ENCODE measurements at regions not wholly inside any gene's neighbourhood (a gene's known extent, or its start where the extent isn't known, plus 50 kb on each side); places are given as distances from the start of the nearest gene placed in this dataset.

GRCh38 chr15:39208187-39208586, 372.7 kb upstream of the THBS1 start:
- no peaks in the 10 kb centered on the region for H3K27me3 ChIP-seq (ENCODE audit: control insufficient read depth in 1 of 2, insufficient read depth in 2 of 2, low read length in 2 of 2)
- no peaks in the 10 kb centered on the region for H3K36me3 ChIP-seq (ENCODE audit: insufficient read depth, low read length)
- no peaks in the 10 kb centered on the region for H3K9me3 ChIP-seq (ENCODE audit: low read length)
- no peak overlapping the region for H3K27ac ChIP-seq (ENCODE audit: low read depth, low read length)
- H3K9ac ChIP-seq (ENCODE audit: low read length), result no peak overlapping the region
- H3K4me3 ChIP-seq (ENCODE audit: low read depth in 1 of 2, low read length in 2 of 2), result no peak overlapping the region
- H3K4me1 ChIP-seq (ENCODE audit: insufficient read depth, low read length), result peaks cover 1% of the 10 kb centered on the region

DNA sequence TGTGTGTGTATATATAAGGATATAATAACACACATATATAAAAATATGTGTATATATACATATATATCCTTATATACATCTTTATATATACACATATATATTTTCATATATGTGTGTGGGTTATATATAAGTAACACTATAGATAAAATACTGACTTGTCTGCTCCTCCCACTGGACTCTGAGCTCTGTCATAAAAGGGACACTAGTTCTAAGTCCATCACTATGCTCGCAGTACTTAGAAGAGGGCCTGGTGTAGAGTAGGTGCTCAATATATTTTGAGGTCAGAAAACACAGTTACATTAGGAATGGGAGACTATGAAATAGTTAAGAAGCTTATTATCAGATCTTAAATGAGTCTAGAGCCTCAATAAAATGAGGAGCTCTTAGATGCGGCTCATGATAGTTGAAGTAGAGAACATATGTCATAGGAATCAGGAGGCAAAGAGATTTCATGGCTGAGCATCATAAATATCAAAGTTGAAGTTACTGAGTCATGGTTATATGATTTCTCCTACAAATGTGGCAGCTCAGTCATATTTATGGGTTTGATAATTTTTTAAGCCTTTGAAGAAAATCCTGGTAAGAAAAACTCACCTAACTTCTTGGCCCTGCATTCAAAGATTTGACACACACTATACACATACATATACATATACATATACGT, 371.2 kb upstream of the THBS1 start:
- Histone ChIP-seq H3K36me3 (ENCODE audit: insufficient read depth, low read length) (no peaks in the 10 kb centered on the region), H3K4me1 (ENCODE audit: insufficient read depth, low read length) (peaks cover 7% of the 10 kb centered on the region)

GRCh38 chr15:39211108-39211979, 369.5 kb upstream of the THBS1 start:
- no peak overlapping the region for H3K9ac ChIP-seq (ENCODE audit: low read length)
- H3K27me3 ChIP-seq (ENCODE audit: control insufficient read depth in 1 of 2, insufficient read depth in 2 of 2, low read length in 2 of 2), result no peaks in the 10 kb centered on the region
- H3K4me1 ChIP-seq (ENCODE audit: insufficient read depth, low read length), result peaks cover 7% of the 10 kb centered on the region
- H3K36me3 ChIP-seq (ENCODE audit: insufficient read depth, low read length), result no peaks in the 10 kb centered on the region
- no peaks in the 10 kb centered on the region for H3K9me3 ChIP-seq (ENCODE audit: low read length)
- H3K27ac ChIP-seq (ENCODE audit: low read depth, low read length), result no peak overlapping the region
- no peak overlapping the region for H3K4me3 ChIP-seq (ENCODE audit: low read depth in 1 of 2, low read length in 2 of 2)

More for the DNA sequence above, 371.2 kb upstream of the THBS1 start:
- Histone ChIP-seq H3K27me3 (ENCODE audit: control insufficient read depth in 1 of 2, insufficient read depth in 2 of 2, low read length in 2 of 2) (no peaks in the 10 kb centered on the region), H3K4me3 (ENCODE audit: low read depth in 1 of 2, low read length in 2 of 2) (no peak overlapping the region), H3K27ac (ENCODE audit: low read depth, low read length) (no peak overlapping the region), H3K9ac (ENCODE audit: low read length) (no peak overlapping the region), H3K9me3 (ENCODE audit: low read length) (no peaks in the 10 kb centered on the region)

DNA sequence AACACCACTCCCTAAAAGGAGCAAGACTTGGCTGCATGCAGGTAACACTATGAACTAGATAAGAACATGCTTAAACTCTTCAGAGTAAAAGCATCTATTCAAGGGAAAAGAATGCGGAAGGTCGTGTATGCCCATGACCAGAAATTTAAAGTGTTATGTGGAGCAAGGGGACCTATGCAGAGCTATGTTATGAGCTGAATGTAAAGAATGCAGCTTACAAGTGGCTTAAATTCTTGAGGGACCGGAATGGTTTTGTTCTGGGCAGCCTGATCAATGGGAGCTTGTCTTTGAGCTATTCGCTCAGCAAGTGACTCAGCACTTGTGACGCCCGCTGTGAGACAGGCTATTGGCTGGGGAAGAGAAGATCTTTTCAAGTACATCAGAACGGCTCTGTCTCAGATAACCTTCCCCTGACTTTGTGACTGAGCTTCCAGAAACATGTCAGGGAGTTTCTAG, 367.5 kb upstream of the THBS1 start:
- no peak overlapping the region for H3K4me3 ChIP-seq (ENCODE audit: low read depth in 1 of 2, low read length in 2 of 2)
- H3K4me1 ChIP-seq (ENCODE audit: insufficient read depth, low read length), result peaks cover 7% of the 10 kb centered on the region
- H3K36me3 ChIP-seq (ENCODE audit: insufficient read depth, low read length), result no peaks in the 10 kb centered on the region
- no peak overlapping the region for H3K9ac ChIP-seq (ENCODE audit: low read length)
- no peak overlapping the region for H3K27ac ChIP-seq (ENCODE audit: low read depth, low read length)
- no peaks in the 10 kb centered on the region for H3K27me3 ChIP-seq (ENCODE audit: control insufficient read depth in 1 of 2, insufficient read depth in 2 of 2, low read length in 2 of 2)
- no peaks in the 10 kb centered on the region for H3K9me3 ChIP-seq (ENCODE audit: low read length)

DNA sequence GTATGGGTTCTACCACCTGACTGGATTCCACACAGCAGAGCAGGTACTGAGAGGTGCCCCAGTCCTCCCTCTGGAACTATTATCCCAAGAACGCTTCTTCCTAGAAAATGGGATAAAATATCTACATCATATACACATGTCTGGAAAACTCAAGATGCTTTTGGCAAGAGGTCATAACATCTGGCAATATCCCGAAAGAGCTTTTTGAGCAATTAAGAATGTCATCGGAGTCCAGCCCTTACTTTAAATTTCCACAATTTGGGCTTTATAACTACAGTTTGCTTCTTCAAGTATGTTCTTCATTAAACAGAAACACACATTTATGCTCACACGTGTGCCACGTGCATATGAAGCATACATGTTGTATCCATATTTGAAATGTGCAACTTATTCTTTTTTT, 365.9 kb upstream of the THBS1 start:
- peaks cover 7% of the 10 kb centered on the region for H3K4me1 ChIP-seq (ENCODE audit: insufficient read depth, low read length)
- no peak overlapping the region for H3K27ac ChIP-seq (ENCODE audit: low read depth, low read length)
- no peaks in the 10 kb centered on the region for H3K9me3 ChIP-seq (ENCODE audit: low read length)

DNA sequence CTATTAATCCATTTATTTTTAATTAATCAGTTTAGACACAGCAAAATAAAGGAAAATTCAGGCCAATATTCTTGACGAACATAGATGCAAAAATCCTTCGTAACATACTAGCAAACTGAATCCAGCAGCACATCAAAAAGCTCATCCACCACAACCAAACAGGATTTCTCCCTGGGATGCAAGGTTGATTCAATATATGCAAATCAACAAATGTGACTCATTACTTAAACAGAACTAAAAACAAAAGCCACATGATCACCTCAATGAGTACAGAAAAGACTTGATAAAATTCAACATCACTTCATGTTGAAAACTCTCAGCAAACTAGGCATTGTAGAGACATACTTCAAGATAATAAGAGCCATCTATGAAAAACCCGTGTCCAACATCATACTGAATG, 364.1 kb upstream of the THBS1 start:
- Histone ChIP-seq H3K27ac (ENCODE audit: low read depth, low read length) (no peak overlapping the region), H3K4me3 (ENCODE audit: low read depth in 1 of 2, low read length in 2 of 2) (no peak overlapping the region), H3K36me3 (ENCODE audit: insufficient read depth, low read length) (no peaks in the 10 kb centered on the region), H3K9ac (ENCODE audit: low read length) (no peak overlapping the region), H3K4me1 (ENCODE audit: insufficient read depth, low read length) (peaks cover 7% of the 10 kb centered on the region), H3K27me3 (ENCODE audit: control insufficient read depth in 1 of 2, insufficient read depth in 2 of 2, low read length in 2 of 2) (no peaks in the 10 kb centered on the region), H3K9me3 (ENCODE audit: low read length) (no peaks in the 10 kb centered on the region)

More for the DNA sequence above, 365.9 kb upstream of the THBS1 start:
- no peaks in the 10 kb centered on the region for H3K36me3 ChIP-seq (ENCODE audit: insufficient read depth, low read length)
- no peaks in the 10 kb centered on the region for H3K27me3 ChIP-seq (ENCODE audit: control insufficient read depth in 1 of 2, insufficient read depth in 2 of 2, low read length in 2 of 2)
- H3K4me3 ChIP-seq (ENCODE audit: low read depth in 1 of 2, low read length in 2 of 2), result no peak overlapping the region
- H3K9ac ChIP-seq (ENCODE audit: low read length), result no peak overlapping the region

DNA sequence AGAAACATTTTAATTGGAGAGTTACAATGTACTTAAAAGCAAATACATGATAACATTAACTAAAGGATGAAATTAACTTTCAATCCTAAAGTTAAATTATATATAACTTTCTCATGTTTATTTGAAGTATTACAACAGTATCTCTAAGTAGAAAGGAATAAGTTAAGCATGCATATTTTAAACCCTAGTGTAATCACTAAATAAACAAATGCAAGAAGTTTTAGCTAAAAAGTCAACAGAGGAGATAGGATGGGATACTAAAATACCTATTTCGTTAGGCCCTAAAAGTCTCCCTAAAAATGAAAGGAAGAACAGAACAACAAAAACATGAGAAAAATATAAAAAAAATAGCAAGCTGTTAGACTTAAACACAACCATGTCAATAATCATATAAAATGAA, 361.3 kb upstream of the THBS1 start:
- H3K9ac ChIP-seq (ENCODE audit: low read length), result no peak overlapping the region
- no peak overlapping the region for H3K4me3 ChIP-seq (ENCODE audit: low read depth in 1 of 2, low read length in 2 of 2)
- H3K4me1 ChIP-seq (ENCODE audit: insufficient read depth, low read length), result no peaks in the 10 kb centered on the region
- no peaks in the 10 kb centered on the region for H3K36me3 ChIP-seq (ENCODE audit: insufficient read depth, low read length)
- no peaks in the 10 kb centered on the region for H3K9me3 ChIP-seq (ENCODE audit: low read length)
- H3K27ac ChIP-seq (ENCODE audit: low read depth, low read length), result no peak overlapping the region
- H3K27me3 ChIP-seq (ENCODE audit: control insufficient read depth in 1 of 2, insufficient read depth in 2 of 2, low read length in 2 of 2), result no peaks in the 10 kb centered on the region

DNA sequence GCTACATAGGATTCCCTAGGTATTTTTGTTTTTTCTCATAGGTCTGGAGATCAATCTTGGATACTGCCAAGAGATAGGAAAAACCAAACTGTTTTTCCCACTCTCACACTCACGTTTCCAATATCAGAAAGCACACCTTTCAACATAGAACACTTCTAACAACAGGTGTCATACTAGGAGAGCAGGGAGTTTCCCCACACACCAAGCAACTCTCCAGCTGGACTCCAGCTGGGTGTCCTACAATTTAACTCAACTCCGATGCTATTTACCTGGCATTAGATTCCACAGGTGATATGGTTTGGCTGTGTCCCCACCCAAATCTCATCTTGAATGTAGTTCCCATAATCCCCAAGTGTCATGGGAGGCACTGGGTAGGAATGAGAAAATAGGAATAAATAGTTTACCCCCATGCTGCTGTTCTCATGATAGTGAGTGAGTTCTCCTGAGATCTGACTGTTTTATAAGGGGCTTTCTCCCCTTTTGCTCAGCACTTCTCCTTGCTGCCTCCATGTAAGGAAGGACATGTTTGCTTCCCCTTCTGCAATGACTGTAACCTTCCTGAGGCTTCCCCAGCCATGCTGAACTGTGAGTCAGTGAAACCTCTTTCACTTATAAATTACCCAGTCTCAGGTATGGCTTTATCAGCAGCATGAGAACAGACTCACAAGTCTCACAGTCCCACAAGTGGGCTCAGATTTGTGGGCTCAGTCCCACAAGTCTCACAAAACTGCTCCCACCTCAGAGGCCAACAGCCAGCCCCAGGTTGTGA, 354.5 kb upstream of the THBS1 start:
- H3K4me3 ChIP-seq (ENCODE audit: low read depth in 1 of 2, low read length in 2 of 2), result no peak overlapping the region
- H3K9ac ChIP-seq (ENCODE audit: low read length), result no peak overlapping the region
- no peak overlapping the region for H3K27ac ChIP-seq (ENCODE audit: low read depth, low read length)
- no peaks in the 10 kb centered on the region for H3K27me3 ChIP-seq (ENCODE audit: control insufficient read depth in 1 of 2, insufficient read depth in 2 of 2, low read length in 2 of 2)
- H3K9me3 ChIP-seq (ENCODE audit: low read length), result no peaks in the 10 kb centered on the region
- peaks cover 15% of the 10 kb centered on the region for H3K4me1 ChIP-seq (ENCODE audit: insufficient read depth, low read length)
- H3K36me3 ChIP-seq (ENCODE audit: insufficient read depth, low read length), result no peaks in the 10 kb centered on the region

- Histone ChIP-seq H3K4me1 (ENCODE audit: insufficient read depth, low read length) (peaks cover 19% of the 10 kb centered on the region), H3K9me3 (ENCODE audit: low read length) (no peaks in the 10 kb centered on the region), H3K27me3 (ENCODE audit: control insufficient read depth in 1 of 2, insufficient read depth in 2 of 2, low read length in 2 of 2) (no peaks in the 10 kb centered on the region), H3K27ac (ENCODE audit: low read depth, low read length) (no peak overlapping the region), H3K36me3 (ENCODE audit: insufficient read depth, low read length) (no peaks in the 10 kb centered on the region), H3K4me3 (ENCODE audit: low read depth in 1 of 2, low read length in 2 of 2) (no peak overlapping the region), H3K9ac (ENCODE audit: low read length) (no peak overlapping the region)
Observed at GRCh38 chr15:39227001-39227400, 353.9 kb upstream of the THBS1 start.

GRCh38 chr15:39228889-39229288, 352.0 kb upstream of the THBS1 start:
- Histone ChIP-seq H3K27ac (ENCODE audit: low read depth, low read length) (no peak overlapping the region), H3K27me3 (ENCODE audit: control insufficient read depth in 1 of 2, insufficient read depth in 2 of 2, low read length in 2 of 2) (no peaks in the 10 kb centered on the region), H3K9me3 (ENCODE audit: low read length) (no peaks in the 10 kb centered on the region), H3K36me3 (ENCODE audit: insufficient read depth, low read length) (no peaks in the 10 kb centered on the region), H3K4me1 (ENCODE audit: insufficient read depth, low read length) (peaks cover 19% of the 10 kb centered on the region), H3K4me3 (ENCODE audit: low read depth in 1 of 2, low read length in 2 of 2) (no peak overlapping the region), H3K9ac (ENCODE audit: low read length) (no peak overlapping the region)

DNA sequence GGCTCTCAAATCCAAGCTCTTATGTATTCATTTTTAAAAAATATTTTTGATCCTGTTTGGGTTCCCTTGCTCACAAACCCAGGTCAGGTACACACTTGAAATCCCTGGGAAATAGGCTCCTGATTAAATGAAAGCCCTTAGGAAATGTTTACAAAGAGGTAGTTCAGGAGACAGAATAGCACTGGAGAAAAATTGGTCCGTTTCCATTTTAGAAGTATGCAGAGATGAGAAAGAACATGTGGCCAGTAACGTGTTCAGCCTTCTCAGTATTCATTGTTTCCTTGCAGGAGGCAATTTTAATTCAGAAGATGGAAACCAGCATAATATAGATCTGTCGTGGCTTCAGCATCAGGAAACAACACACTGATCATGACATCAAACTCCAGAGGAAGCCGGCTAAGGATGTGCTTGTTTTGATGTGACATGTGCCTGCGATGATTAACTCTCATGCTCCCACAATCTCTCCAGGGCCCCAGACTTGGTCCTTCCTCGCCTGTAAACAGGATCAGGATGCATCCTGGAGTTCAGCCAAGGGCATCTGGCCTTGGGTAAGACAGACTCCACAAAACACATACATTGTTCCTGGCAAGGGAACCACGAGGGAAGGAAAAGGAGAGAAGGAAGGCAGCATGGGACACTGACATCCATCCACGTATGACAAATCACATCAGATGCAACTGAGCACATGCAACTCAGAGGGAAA, 350.5 kb upstream of the THBS1 start:
- peak overlapping the region in 1 of 2 donors; percentile 2 for H3K4me3 ChIP-seq (ENCODE audit: low read depth in 1 of 2, low read length in 2 of 2)
- H3K4me1 ChIP-seq (ENCODE audit: insufficient read depth, low read length), result peaks cover 19% of the 10 kb centered on the region
- H3K27ac ChIP-seq (ENCODE audit: low read depth, low read length), result peak overlapping the region; percentile 35
- no peak overlapping the region for H3K9ac ChIP-seq (ENCODE audit: low read length)
- H3K9me3 ChIP-seq (ENCODE audit: low read length), result no peaks in the 10 kb centered on the region
- no peaks in the 10 kb centered on the region for H3K27me3 ChIP-seq (ENCODE audit: control insufficient read depth in 1 of 2, insufficient read depth in 2 of 2, low read length in 2 of 2)
- H3K36me3 ChIP-seq (ENCODE audit: insufficient read depth, low read length), result no peaks in the 10 kb centered on the region
